Fibroblast of the conjunctiva (primary cell): ENCODE measurements at regions not wholly inside any gene's neighbourhood (a gene's known extent, or its start where the extent isn't known, plus 50 kb on each side); places are given as distances from the start of the nearest gene placed in this dataset.

Source experiments
- DNase-seq: peaks from one replicate; pipeline ENCODE4 v3.0.0-alpha.2; 2010; ENCODE audit warnings: low read depth

GRCh38 chr9:1201901-1202300 is 151.7 kb downstream of the DMRT2 start:
- no peak for DNase-seq

GRCh38 chr9:1202512-1203280 is 152.5 kb downstream of the DMRT2 start:
- no peak for DNase-seq

- no peak for DNase-seq
These were observed 157.5 kb downstream of the DMRT2 start for GRCh38 chr9:1207686-1208085.

- DNase-seq = peak; percentile 16
These were observed 158.0 kb downstream of the DMRT2 start for GRCh38 chr9:1208157-1208556.

GRCh38 chr9:1210954-1211353 is 160.8 kb downstream of the DMRT2 start:
- DNase-seq = no peak

- DNase-seq = no peak
These were observed 166.4 kb downstream of the DMRT2 start for GRCh38 chr9:1216532-1216931.

GRCh38 chr9:1217076-1217475 is 166.9 kb downstream of the DMRT2 start:
- DNase-seq = no peak

GRCh38 chr9:1219284-1219683 is 169.1 kb downstream of the DMRT2 start:
- no peak for DNase-seq

GRCh38 chr9:1221298-1221697 is 171.1 kb downstream of the DMRT2 start:
- no peak for DNase-seq

- no peak for DNase-seq
These were observed 172.4 kb downstream of the DMRT2 start for GRCh38 chr9:1222511-1222910.

GRCh38 chr9:1231998-1232919 is 182.1 kb downstream of the DMRT2 start:
- DNase-seq = peak; percentile 80

- DNase-seq = peak; percentile 61
These were observed 183.4 kb downstream of the DMRT2 start for GRCh38 chr9:1233568-1233967.

- no peak for DNase-seq
These were observed 185.5 kb downstream of the DMRT2 start for GRCh38 chr9:1235650-1236049.

GRCh38 chr9:1236061-1236460 is 185.9 kb downstream of the DMRT2 start:
- DNase-seq = no peak

- no peak for DNase-seq
These were observed 188.2 kb downstream of the DMRT2 start for GRCh38 chr9:1238407-1238806.

- no peak for DNase-seq
These were observed 198.6 kb downstream of the DMRT2 start for GRCh38 chr9:1248743-1249142.

- no peak for DNase-seq
These were observed 203.2 kb downstream of the DMRT2 start for GRCh38 chr9:1253064-1253979.

GRCh38 chr9:1254071-1254470 is 203.9 kb downstream of the DMRT2 start:
- no peak for DNase-seq

- no peak for DNase-seq
These were observed 206.0 kb downstream of the DMRT2 start for GRCh38 chr9:1256178-1256577.

- no peak for DNase-seq
These were observed 211.1 kb downstream of the DMRT2 start for GRCh38 chr9:1261266-1261665.

GRCh38 chr9:1261879-1262766 is 212.0 kb downstream of the DMRT2 start:
- no peak for DNase-seq
